IPS DF 4.7 (cell line): ENCODE measurements at regions not wholly inside any gene's neighbourhood (a gene's known extent, or its start where the extent isn't known, plus 50 kb on each side); places are given as distances from the start of the nearest gene placed in this dataset.

ENCODE experiments used
- DNase-seq: peaks from one replicate; pipeline ENCODE4 v3.0.0-alpha.2; 2013; ENCODE audit warnings: low spot score; ENCODE audit errors: extremely low read depth

- DNase-seq: no peak
These were observed 90.8 kb downstream of the DACT2 start for GRCh38 chr6:168228676-168229367.

- no peak for DNase-seq
These were observed 91.7 kb downstream of the DACT2 start for GRCh38 chr6:168227840-168228239.

- no peak for DNase-seq
These were observed 92.7 kb downstream of the DACT2 start for GRCh38 chr6:168226902-168227318.

- DNase-seq: no peak
These were observed 93.4 kb downstream of the DACT2 start for GRCh38 chr6:168226061-168226752.

- DNase-seq: no peak
These were observed 94.1 kb downstream of the DACT2 start for GRCh38 chr6:168225471-168225911.

- no peak for DNase-seq
These were observed 95.8 kb downstream of the DACT2 start for GRCh38 chr6:168223755-168224154.

- DNase-seq: no peak
These were observed 96.4 kb downstream of the DACT2 start for GRCh38 chr6:168223150-168223549.

- no peak for DNase-seq
These were observed 97.2 kb downstream of the DACT2 start for GRCh38 chr6:168222115-168223043.

- DNase-seq: no peak
These were observed 98.0 kb downstream of the DACT2 start for GRCh38 chr6:168221497-168222079.

GRCh38 chr6:168221000-168221399 lies 98.6 kb downstream of the DACT2 start:
- DNase-seq: no peak

GRCh38 chr6:168219804-168220203 lies 99.8 kb downstream of the DACT2 start:
- no peak for DNase-seq

- no peak for DNase-seq
These were observed 100.6 kb downstream of the DACT2 start for GRCh38 chr6:168218785-168219566.

GRCh38 chr6:168217880-168218537 lies 101.6 kb downstream of the DACT2 start:
- no peak for DNase-seq

- DNase-seq: no peak
These were observed 102.2 kb downstream of the DACT2 start for GRCh38 chr6:168217216-168217879.

GRCh38 chr6:168216751-168217191 lies 102.8 kb downstream of the DACT2 start:
- DNase-seq: no peak

- DNase-seq: no peak
These were observed 103.5 kb downstream of the DACT2 start for GRCh38 chr6:168216117-168216516.

- DNase-seq: no peak
These were observed 104.3 kb downstream of the DACT2 start for GRCh38 chr6:168215121-168215808.

- DNase-seq: no peak
These were observed 104.9 kb downstream of the DACT2 start for GRCh38 chr6:168214586-168215104.

GRCh38 chr6:168213121-168213524 lies 106.5 kb downstream of the DACT2 start:
- no peak for DNase-seq
